SK-MEL-5 (cell line): ENCODE measurements at regions not wholly inside any gene's neighbourhood (a gene's known extent, or its start where the extent isn't known, plus 50 kb on each side); places are given as distances from the start of the nearest gene placed in this dataset.

Experiments used
- DNase-seq: peaks from one replicate; pipeline ENCODE4 v3.0.0-alpha.2; 2016; ENCODE audit warnings: low read depth, low spot score
- in situ Hi-C: cut with HindIII; loops from 2 replicates; pipeline ENCODE4 v1.10.0; 2016; ENCODE audit warnings: low sequenced_read_pairs, high pct_unique_total_duplicates, low pct_unique_long_range_greater_than_20kb

GRCh38 chr11:122277493-122277892, 161.5 kb upstream of the BLID start:
- in situ Hi-C loops: no loop called here
- no peak for DNase-seq

GRCh38 chr11:122276221-122276620, 160.2 kb upstream of the BLID start:
- in situ Hi-C loops: no loop called here
- no peak for DNase-seq

- in situ Hi-C loops: no loop called here
- DNase-seq: no peak
Measured at GRCh38 chr11:122275508-122275907, 159.5 kb upstream of the BLID start.

GRCh38 chr11:122273476-122274191, 157.6 kb upstream of the BLID start:
- in situ Hi-C loops: no loop called here
- no peak for DNase-seq

GRCh38 chr11:122271745-122272144, 155.7 kb upstream of the BLID start:
- no peak for DNase-seq
- in situ Hi-C loops: no loop called here

- in situ Hi-C loops: no loop called here
- no peak for DNase-seq
Measured at GRCh38 chr11:122271137-122271536, 155.1 kb upstream of the BLID start.

GRCh38 chr11:122270535-122270934, 154.5 kb upstream of the BLID start:
- in situ Hi-C loops: no loop called here
- DNase-seq: no peak

- DNase-seq: no peak
- in situ Hi-C loops: no loop called here
Measured at GRCh38 chr11:122269824-122270223, 153.8 kb upstream of the BLID start.

- in situ Hi-C loops: no loop called here
- DNase-seq: peak; percentile 4
Measured at GRCh38 chr11:122268601-122269130, 152.7 kb upstream of the BLID start.

GRCh38 chr11:122267602-122268001, 151.6 kb upstream of the BLID start:
- in situ Hi-C loops: no loop called here
- no peak for DNase-seq

GRCh38 chr11:122265981-122266380, 150.0 kb upstream of the BLID start:
- in situ Hi-C loops: no loop called here
- no peak for DNase-seq

GRCh38 chr11:122264121-122264520, 148.1 kb upstream of the BLID start:
- no peak for DNase-seq
- in situ Hi-C loops: no loop called here

GRCh38 chr11:122261546-122261945, 145.5 kb upstream of the BLID start:
- no peak for DNase-seq
- in situ Hi-C loops: no loop called here

GRCh38 chr11:122259195-122259821, 143.3 kb upstream of the BLID start:
- DNase-seq: no peak

GRCh38 chr11:122258446-122259194, 142.6 kb upstream of the BLID start:
- DNase-seq: no peak
- in situ Hi-C loops: no loop called here

More at GRCh38 chr11:122259195-122259821, 143.3 kb upstream of the BLID start:
- in situ Hi-C loops: no loop called here

GRCh38 chr11:122253589-122254231, 137.7 kb upstream of the BLID start:
- in situ Hi-C loops: no loop called here
- no peak for DNase-seq

GRCh38 chr11:122248939-122249338, 132.9 kb upstream of the BLID start:
- in situ Hi-C loops: no loop called here
- DNase-seq: no peak

GRCh38 chr11:122248131-122248530, 132.1 kb upstream of the BLID start:
- DNase-seq: no peak
- in situ Hi-C loops: no loop called here
